H1 (cell line): ENCODE measurements at regions not wholly inside any gene's neighbourhood (a gene's known extent, or its start where the extent isn't known, plus 50 kb on each side); places are given as distances from the start of the nearest gene placed in this dataset.

Experiments
- KDM4A ChIP-seq: IDR thresholded peaks from one replicate; pipeline ENCODE4 v1.7.1; 2012; ENCODE audit warnings: low read depth, mild to moderate bottlenecking, moderate library complexity, low read length, inconsistent platforms; ENCODE audit not compliant: severe bottlenecking
- POU5F1 ChIP-seq: IDR thresholded peaks from 2 replicates; pipeline ENCODE4 v1.6.1; 2011; ENCODE audit warnings: low read depth, mild to moderate bottlenecking, low read length, moderate library complexity
- RBBP5 ChIP-seq: IDR thresholded peaks from 2 replicates; pipeline ENCODE4 v1.7.1; 2012; ENCODE audit warnings: low read depth, mild to moderate bottlenecking, inconsistent platforms, low read length, moderate library complexity, borderline replicate concordance
- SIRT6 ChIP-seq: IDR thresholded peaks from one replicate; pipeline ENCODE4 v1.7.1; 2012; ENCODE audit warnings: low read length, inconsistent platforms
- TF ChIP-seq, protein P1 (sequence below): fragments of 300-600 bp; sonication (generic); IDR thresholded peaks from 2 replicates; pipeline ENCODE4 v1.7.1; 2012; ENCODE audit warnings: low read length, moderate library complexity, mild to moderate bottlenecking, inconsistent platforms; ENCODE audit not compliant: insufficient replicate concordance
- TF ChIP-seq, protein P2 (sequence below): IDR thresholded peaks from 2 replicates; pipeline ENCODE4 v1.6.1; 2012; ENCODE audit warnings: low read length, inconsistent platforms

DNA sequence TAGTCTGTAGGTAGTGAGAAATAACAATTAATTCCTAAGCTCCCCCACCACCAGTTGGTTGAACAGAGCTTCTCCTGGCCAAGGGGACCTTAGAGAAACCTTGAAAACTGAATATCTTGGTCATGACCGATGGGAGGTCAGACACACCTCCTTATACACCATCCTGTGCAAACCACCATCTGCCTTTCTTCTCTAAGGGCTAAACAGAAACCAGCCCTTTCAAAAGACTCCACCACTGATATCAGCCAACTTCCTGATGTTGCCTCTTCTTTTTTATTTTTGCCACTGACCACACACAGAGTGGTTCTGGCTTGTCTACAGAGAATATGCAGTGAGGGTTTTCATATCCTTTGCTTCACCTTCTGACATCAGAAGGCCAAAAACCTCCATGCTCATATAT is 977.7 kb upstream of the SEL1L start (continued):
- TF ChIP-seq, protein P1, sequence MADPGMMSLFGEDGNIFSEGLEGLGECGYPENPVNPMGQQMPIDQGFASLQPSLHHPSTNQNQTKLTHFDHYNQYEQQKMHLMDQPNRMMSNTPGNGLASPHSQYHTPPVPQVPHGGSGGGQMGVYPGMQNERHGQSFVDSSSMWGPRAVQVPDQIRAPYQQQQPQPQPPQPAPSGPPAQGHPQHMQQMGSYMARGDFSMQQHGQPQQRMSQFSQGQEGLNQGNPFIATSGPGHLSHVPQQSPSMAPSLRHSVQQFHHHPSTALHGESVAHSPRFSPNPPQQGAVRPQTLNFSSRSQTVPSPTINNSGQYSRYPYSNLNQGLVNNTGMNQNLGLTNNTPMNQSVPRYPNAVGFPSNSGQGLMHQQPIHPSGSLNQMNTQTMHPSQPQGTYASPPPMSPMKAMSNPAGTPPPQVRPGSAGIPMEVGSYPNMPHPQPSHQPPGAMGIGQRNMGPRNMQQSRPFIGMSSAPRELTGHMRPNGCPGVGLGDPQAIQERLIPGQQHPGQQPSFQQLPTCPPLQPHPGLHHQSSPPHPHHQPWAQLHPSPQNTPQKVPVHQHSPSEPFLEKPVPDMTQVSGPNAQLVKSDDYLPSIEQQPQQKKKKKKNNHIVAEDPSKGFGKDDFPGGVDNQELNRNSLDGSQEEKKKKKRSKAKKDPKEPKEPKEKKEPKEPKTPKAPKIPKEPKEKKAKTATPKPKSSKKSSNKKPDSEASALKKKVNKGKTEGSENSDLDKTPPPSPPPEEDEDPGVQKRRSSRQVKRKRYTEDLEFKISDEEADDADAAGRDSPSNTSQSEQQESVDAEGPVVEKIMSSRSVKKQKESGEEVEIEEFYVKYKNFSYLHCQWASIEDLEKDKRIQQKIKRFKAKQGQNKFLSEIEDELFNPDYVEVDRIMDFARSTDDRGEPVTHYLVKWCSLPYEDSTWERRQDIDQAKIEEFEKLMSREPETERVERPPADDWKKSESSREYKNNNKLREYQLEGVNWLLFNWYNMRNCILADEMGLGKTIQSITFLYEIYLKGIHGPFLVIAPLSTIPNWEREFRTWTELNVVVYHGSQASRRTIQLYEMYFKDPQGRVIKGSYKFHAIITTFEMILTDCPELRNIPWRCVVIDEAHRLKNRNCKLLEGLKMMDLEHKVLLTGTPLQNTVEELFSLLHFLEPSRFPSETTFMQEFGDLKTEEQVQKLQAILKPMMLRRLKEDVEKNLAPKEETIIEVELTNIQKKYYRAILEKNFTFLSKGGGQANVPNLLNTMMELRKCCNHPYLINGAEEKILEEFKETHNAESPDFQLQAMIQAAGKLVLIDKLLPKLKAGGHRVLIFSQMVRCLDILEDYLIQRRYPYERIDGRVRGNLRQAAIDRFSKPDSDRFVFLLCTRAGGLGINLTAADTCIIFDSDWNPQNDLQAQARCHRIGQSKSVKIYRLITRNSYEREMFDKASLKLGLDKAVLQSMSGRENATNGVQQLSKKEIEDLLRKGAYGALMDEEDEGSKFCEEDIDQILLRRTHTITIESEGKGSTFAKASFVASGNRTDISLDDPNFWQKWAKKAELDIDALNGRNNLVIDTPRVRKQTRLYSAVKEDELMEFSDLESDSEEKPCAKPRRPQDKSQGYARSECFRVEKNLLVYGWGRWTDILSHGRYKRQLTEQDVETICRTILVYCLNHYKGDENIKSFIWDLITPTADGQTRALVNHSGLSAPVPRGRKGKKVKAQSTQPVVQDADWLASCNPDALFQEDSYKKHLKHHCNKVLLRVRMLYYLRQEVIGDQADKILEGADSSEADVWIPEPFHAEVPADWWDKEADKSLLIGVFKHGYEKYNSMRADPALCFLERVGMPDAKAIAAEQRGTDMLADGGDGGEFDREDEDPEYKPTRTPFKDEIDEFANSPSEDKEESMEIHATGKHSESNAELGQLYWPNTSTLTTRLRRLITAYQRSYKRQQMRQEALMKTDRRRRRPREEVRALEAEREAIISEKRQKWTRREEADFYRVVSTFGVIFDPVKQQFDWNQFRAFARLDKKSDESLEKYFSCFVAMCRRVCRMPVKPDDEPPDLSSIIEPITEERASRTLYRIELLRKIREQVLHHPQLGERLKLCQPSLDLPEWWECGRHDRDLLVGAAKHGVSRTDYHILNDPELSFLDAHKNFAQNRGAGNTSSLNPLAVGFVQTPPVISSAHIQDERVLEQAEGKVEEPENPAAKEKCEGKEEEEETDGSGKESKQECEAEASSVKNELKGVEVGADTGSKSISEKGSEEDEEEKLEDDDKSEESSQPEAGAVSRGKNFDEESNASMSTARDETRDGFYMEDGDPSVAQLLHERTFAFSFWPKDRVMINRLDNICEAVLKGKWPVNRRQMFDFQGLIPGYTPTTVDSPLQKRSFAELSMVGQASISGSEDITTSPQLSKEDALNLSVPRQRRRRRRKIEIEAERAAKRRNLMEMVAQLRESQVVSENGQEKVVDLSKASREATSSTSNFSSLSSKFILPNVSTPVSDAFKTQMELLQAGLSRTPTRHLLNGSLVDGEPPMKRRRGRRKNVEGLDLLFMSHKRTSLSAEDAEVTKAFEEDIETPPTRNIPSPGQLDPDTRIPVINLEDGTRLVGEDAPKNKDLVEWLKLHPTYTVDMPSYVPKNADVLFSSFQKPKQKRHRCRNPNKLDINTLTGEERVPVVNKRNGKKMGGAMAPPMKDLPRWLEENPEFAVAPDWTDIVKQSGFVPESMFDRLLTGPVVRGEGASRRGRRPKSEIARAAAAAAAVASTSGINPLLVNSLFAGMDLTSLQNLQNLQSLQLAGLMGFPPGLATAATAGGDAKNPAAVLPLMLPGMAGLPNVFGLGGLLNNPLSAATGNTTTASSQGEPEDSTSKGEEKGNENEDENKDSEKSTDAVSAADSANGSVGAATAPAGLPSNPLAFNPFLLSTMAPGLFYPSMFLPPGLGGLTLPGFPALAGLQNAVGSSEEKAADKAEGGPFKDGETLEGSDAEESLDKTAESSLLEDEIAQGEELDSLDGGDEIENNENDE: no peak
- TF ChIP-seq POU5F1 (no peak), KDM4A (no peak), SIRT6 (no peak), RBBP5 (no peak)
- TF ChIP-seq, protein P2, sequence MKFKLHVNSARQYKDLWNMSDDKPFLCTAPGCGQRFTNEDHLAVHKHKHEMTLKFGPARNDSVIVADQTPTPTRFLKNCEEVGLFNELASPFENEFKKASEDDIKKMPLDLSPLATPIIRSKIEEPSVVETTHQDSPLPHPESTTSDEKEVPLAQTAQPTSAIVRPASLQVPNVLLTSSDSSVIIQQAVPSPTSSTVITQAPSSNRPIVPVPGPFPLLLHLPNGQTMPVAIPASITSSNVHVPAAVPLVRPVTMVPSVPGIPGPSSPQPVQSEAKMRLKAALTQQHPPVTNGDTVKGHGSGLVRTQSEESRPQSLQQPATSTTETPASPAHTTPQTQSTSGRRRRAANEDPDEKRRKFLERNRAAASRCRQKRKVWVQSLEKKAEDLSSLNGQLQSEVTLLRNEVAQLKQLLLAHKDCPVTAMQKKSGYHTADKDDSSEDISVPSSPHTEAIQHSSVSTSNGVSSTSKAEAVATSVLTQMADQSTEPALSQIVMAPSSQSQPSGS: no peak
